Erythroblast (primary cell): ENCODE measurements at regions not wholly inside any gene's neighbourhood (a gene's known extent, or its start where the extent isn't known, plus 50 kb on each side); places are given as distances from the start of the nearest gene placed in this dataset.

Experiments
- GATA1 ChIP-seq: IDR thresholded peaks from 2 replicates; pipeline ENCODE4 v1.6.1; 2011; ENCODE audit warnings: low read depth, mild to moderate bottlenecking, control low read depth, low read length, moderate library complexity
- POLR2A ChIP-seq: IDR thresholded peaks from 2 replicates; pipeline ENCODE4 v1.6.1; 2011; ENCODE audit warnings: mild to moderate bottlenecking, low read length

DNA sequence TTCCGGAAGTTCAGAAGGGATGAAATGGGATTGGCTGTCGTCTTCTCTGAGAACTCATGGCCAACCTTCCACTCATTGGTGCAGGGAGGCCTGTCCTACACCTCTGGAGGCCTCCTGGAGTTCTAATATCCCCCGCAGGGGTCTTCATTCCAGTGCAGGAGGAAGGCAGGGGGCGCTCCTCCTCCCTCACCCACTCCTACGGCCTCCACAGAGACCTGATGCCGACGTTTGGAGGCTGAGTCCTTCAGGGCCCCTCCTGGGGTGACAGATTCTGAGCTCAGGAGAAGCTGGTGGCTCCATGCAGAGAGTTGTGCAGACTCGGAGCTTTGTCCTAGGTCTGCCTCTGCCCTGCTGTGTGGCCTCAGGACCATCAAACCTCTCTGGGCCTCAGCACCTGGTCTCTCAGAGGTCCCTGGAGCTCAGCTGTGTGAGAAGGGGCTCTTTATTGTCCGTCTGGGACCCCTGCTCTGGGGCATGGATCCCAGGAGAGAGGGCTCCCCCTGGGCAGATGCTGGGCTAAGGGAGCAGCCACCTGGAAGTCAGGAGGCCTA lies 102.3 kb upstream of the WNT4 start:
- TF ChIP-seq POLR2A, result no peak
- no peak for TF ChIP-seq GATA1
